Common myeloid progenitor, CD34-positive (primary cell): ENCODE measurements at regions not wholly inside any gene's neighbourhood (a gene's known extent, or its start where the extent isn't known, plus 50 kb on each side); places are given as distances from the start of the nearest gene placed in this dataset.

Experiments
- CTCF ChIA-PET: fragments of 350-600 bp; sonication (Branson Sonifier 250); formaldehyde crosslinking; loops from one replicate; lab custom pipeline; 2021; ENCODE audit warnings: antibody characterized with exemption; lab: Charles Lee
- POLR2A ChIA-PET: fragments of 350-600 bp; sonication (Branson Sonifier 250); formaldehyde crosslinking; loops from one replicate; lab custom pipeline; 2021; ENCODE audit warnings: antibody characterized with exemption; lab: Charles Lee
- DNase-seq, 3 donors: peaks; one replicate each; pipeline versions ENCODE4 v3.0.0 to v3.0.0-alpha.2; 2013
- H3K27ac ChIP-seq, 2 experiments: 1 replicate in 1 of 2; 2 replicates in 1 of 2; pipeline ENCODE4 v1.7.0; 2013; ENCODE audit warnings: inconsistent platforms in 2 of 2, low read length in 2 of 2, mild to moderate bottlenecking in 2 of 2, low read depth in 1 of 2, moderate library complexity in 1 of 2; ENCODE audit not compliant: severe bottlenecking in 2 of 2, insufficient read depth in 1 of 2, poor library complexity in 1 of 2
- H3K27me3 ChIP-seq, 5 experiments: replicated peaks in 2 of 5; 1 replicate in 3 of 5; 2 replicates in 2 of 5; pipeline versions ENCODE4 v1.6.1 to v1.7.0; 2013; ENCODE audit warnings: low read length in 4 of 5, mild to moderate bottlenecking in 2 of 5, moderate library complexity in 2 of 5, inconsistent platforms in 1 of 5; ENCODE audit not compliant: insufficient read depth in 5 of 5, control insufficient read depth in 4 of 5
- H3K36me3 ChIP-seq, 4 experiments: 1 replicate in 2 of 4; 2 replicates in 2 of 4; pipeline versions ENCODE4 v1.6.1 to v1.7.0; 2013; ENCODE audit warnings: low read length in 3 of 4, control low read depth in 1 of 4, mild to moderate bottlenecking in 1 of 4; ENCODE audit not compliant: control insufficient read depth in 4 of 4, insufficient read depth in 4 of 4
- H3K4me1 ChIP-seq, 4 experiments: 1 replicate in 3 of 4; 2 replicates in 1 of 4; pipeline versions ENCODE4 v1.6.1 to v1.7.1; 2013; ENCODE audit warnings: low read length in 3 of 4, mild to moderate bottlenecking in 3 of 4, control low read depth in 1 of 4, inconsistent platforms in 1 of 4, moderate library complexity in 1 of 4; ENCODE audit not compliant: control insufficient read depth in 4 of 4, insufficient read depth in 4 of 4; ENCODE audit errors: control extremely low read depth in 1 of 4
- H3K4me3 ChIP-seq, 7 experiments: 1 replicate in 4 of 7; 2 replicates in 3 of 7; pipeline versions ENCODE4 v1.5.1 to v1.7.0; 2013; ENCODE audit warnings: mild to moderate bottlenecking in 7 of 7, low read length in 6 of 7, moderate library complexity in 6 of 7, inconsistent platforms in 2 of 7, low read depth in 2 of 7, control low read depth in 1 of 7; ENCODE audit not compliant: insufficient read depth in 4 of 7, control insufficient read depth in 1 of 7; ENCODE audit errors: extremely low read depth in 1 of 7
- H3K9me3 ChIP-seq, 5 experiments: 1 replicate in 4 of 5; 2 replicates in 1 of 5; pipeline versions ENCODE4 v1.6.1 to v1.7.1; 2013; ENCODE audit warnings: low read length in 4 of 5, mild to moderate bottlenecking in 2 of 5, inconsistent platforms in 1 of 5, low read depth in 1 of 5, moderate library complexity in 1 of 5; ENCODE audit not compliant: control insufficient read depth in 4 of 5, insufficient read depth in 2 of 5; ENCODE audit errors: control extremely low read depth in 1 of 5
- WGBS: methylation state at CpG from one replicate; pipeline ENCODE4 v1.1.5; 2013; ENCODE audit not compliant: insufficient coverage; 5-methylcytosine and 5-hydroxymethylcytosine counted together

DNA sequence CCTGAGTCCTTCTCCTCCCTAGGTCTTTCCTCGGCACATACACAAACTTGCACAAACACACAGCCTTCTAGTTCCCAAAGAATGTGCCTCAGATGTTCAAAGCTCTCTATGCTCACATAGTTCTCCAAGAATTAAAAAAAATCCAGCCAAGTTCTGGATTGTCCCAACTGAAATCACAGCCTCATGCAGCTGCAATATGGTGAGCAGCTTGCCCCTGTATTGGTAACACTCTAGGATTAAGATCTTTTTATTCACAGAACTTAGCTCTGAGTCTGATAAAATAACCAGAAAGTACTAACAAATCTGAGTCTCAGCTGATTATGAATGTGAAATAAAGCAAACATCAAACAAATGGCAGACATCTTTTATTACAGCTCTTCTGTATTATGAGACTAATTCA is 604.8 kb upstream of the PFKP start:
- no CpG with 5 or more reads among the region's 1 CpG for WGBS
- CTCF ChIA-PET, result no interaction called here
- POLR2A ChIA-PET, result no interaction called here
- no peak overlapping the region for H3K4me3 ChIP-seq
- no peaks in the 10 kb centered on the region for H3K36me3 ChIP-seq
- no peaks in the 10 kb centered on the region for H3K27me3 ChIP-seq
- no peaks in the 10 kb centered on the region for H3K4me1 ChIP-seq
- no peaks in the 10 kb centered on the region for H3K9me3 ChIP-seq
- no peak overlapping the region for H3K27ac ChIP-seq
- no peak for DNase-seq

DNA sequence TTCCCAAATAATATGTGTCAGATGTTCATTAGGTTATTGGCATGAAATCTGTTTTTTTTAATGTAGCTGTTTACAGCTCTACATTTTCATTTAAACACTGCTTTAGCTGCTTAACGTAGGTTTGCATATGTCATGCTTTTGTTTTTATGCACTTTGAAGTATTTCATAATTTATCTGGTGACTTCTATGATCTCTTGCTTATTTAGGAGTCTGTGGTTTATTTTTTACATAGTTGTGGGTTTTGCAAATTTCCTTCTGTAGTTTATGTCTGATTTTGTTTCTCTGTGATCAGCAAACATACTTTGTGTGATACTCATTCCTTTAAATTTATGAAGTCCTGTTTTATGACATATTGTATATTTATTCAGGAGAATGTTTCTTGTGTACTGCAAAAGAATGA is 606.5 kb upstream of the PFKP start:
- POLR2A ChIA-PET, result no interaction called here
- Histone ChIP-seq H3K27ac (no peak overlapping the region), H3K9me3 (no peaks in the 10 kb centered on the region), H3K36me3 (no peaks in the 10 kb centered on the region), H3K4me1 (no peaks in the 10 kb centered on the region), H3K4me3 (no peak overlapping the region), H3K27me3 (no peaks in the 10 kb centered on the region)
- CTCF ChIA-PET, result no interaction called here
- no CpG with 5 or more reads among the region's 1 CpG for WGBS
- DNase-seq, result no peak

GRCh38 chr10:2459713-2460112 is 607.6 kb upstream of the PFKP start:
- no peaks in the 10 kb centered on the region for H3K27me3 ChIP-seq
- no peaks in the 10 kb centered on the region for H3K36me3 ChIP-seq
- no peaks in the 10 kb centered on the region for H3K4me1 ChIP-seq
- no peak for DNase-seq
- ChIA-PET POLR2A (no interaction called here), CTCF (no interaction called here)
- H3K4me3 ChIP-seq, result no peak overlapping the region
- no peaks in the 10 kb centered on the region for H3K9me3 ChIP-seq
- no peak overlapping the region for H3K27ac ChIP-seq
- no CpG with 5 or more reads among the region's 2 CpGs for WGBS

- ChIA-PET CTCF (no interaction called here), POLR2A (no interaction called here)
- Histone ChIP-seq H3K27ac (no peak overlapping the region), H3K9me3 (peaks cover 0 to 1% (median 0%) of the 10 kb centered on the region in 5 experiments), H3K4me1 (no peaks in the 10 kb centered on the region), H3K27me3 (no peaks in the 10 kb centered on the region), H3K36me3 (no peaks in the 10 kb centered on the region), H3K4me3 (no peak overlapping the region)
- DNase-seq, result no peak
- WGBS, result 83% methylated on average over 5 of the region's 7 CpGs
Observed at GRCh38 chr10:2456834-2457233, 610.5 kb upstream of the PFKP start.

DNA sequence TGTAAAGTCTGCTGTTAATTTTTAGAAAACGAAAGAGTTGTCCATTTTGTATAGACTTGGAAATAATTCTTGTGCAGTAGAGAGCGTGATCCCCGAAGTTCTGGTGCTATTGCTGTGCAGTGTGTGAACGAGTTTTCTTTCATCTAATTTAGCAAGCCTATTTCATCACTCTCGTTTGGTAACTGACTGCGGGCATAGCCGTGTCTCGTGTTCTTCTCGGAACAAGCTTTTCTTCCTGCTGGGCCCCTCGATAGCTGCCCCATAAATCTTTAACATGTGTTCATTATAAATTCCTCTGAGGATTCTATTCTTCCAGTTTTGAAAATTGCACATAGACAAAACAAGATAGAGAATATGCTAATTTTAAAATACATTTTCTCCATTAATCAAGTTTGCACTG is 622.0 kb upstream of the PFKP start:
- Histone ChIP-seq H3K4me1 (no peaks in the 10 kb centered on the region), H3K4me3 (no peak overlapping the region), H3K27ac (no peak overlapping the region), H3K36me3 (no peaks in the 10 kb centered on the region), H3K9me3 (peaks cover 0 to 5% (median 0%) of the 10 kb centered on the region in 5 experiments), H3K27me3 (no peaks in the 10 kb centered on the region)
- ChIA-PET POLR2A (no interaction called here), CTCF (no interaction called here)
- 92% methylated on average over 5 of the region's 10 CpGs for WGBS
- no peak for DNase-seq

GRCh38 chr10:2439983-2440382 is 627.4 kb upstream of the PFKP start:
- no peaks in the 10 kb centered on the region for H3K9me3 ChIP-seq
- H3K27me3 ChIP-seq, result peaks cover 0 to 2% (median 0%) of the 10 kb centered on the region in 5 experiments
- H3K4me3 ChIP-seq, result no peak overlapping the region
- no peak for DNase-seq
- H3K36me3 ChIP-seq, result no peaks in the 10 kb centered on the region
- ChIA-PET POLR2A (no interaction called here), CTCF (no interaction called here)
- H3K27ac ChIP-seq, result no peak overlapping the region
- no peaks in the 10 kb centered on the region for H3K4me1 ChIP-seq
- WGBS, result 97% methylated on average over 3 of the region's 4 CpGs

DNA sequence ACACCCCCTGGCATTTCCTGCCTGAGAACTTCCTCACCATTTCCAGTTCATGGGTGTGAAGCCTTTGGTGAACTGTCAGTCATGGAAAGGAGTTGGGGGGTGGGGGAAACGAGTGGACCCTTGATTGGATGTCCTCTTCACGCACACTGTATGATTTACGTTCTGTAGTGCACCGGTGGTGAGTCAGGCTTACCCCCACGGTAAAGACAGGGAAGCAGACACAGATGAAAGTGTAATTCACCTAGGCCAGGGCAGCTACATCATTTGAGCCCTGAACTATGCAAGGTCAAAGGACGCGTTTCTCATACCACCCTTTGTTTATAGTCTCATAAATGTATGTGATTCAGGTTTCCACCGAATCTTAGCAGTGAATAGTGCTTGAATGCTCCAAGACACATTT is 628.3 kb upstream of the PFKP start:
- ChIA-PET POLR2A (no interaction called here), CTCF (no interaction called here)
- WGBS, result 69% methylated on average over 5 of the region's 8 CpGs

More for the DNA sequence above, 628.3 kb upstream of the PFKP start:
- Histone ChIP-seq H3K36me3 (no peaks in the 10 kb centered on the region), H3K27me3 (peaks cover 0 to 2% (median 0%) of the 10 kb centered on the region in 5 experiments), H3K27ac (no peak overlapping the region), H3K4me3 (no peak overlapping the region), H3K9me3 (peaks cover 0 to 3% (median 0%) of the 10 kb centered on the region in 5 experiments), H3K4me1 (no peaks in the 10 kb centered on the region)
- no peak for DNase-seq
